Daoy (cell line): ENCODE measurements at regions not wholly inside any gene's neighbourhood (a gene's known extent, or its start where the extent isn't known, plus 50 kb on each side); places are given as distances from the start of the nearest gene placed in this dataset.
"Not testable (repeated sequence)": the region's sequence is repeated elsewhere in the genome, so short reads cannot be mapped to it uniquely, and the experiment has no call there.

Source experiments
- DNase-seq: peaks from one replicate; pipeline ENCODE4 v3.0.0-alpha.2; 2015; ENCODE audit warnings: low read depth

- DNase-seq, result peak; percentile 74
Measured at GRCh38 chr3:65039754-65040210, 352.0 kb upstream of the ADAMTS9 start.

- no peak for DNase-seq
Measured at GRCh38 chr3:65037861-65038260, 350.1 kb upstream of the ADAMTS9 start.

- DNase-seq, result no peak
Measured at GRCh38 chr3:65035246-65035645, 347.4 kb upstream of the ADAMTS9 start.

GRCh38 chr3:65033576-65033975 is 345.8 kb upstream of the ADAMTS9 start:
- DNase-seq, result no peak

- peak; percentile 47 for DNase-seq
Measured at GRCh38 chr3:65030847-65031463, 343.2 kb upstream of the ADAMTS9 start.

GRCh38 chr3:65030014-65030627 is 342.3 kb upstream of the ADAMTS9 start:
- no peak for DNase-seq

- DNase-seq, result no peak
Measured at GRCh38 chr3:65029130-65029529, 341.3 kb upstream of the ADAMTS9 start.

- DNase-seq, result no peak
Measured at GRCh38 chr3:65028024-65028423, 340.2 kb upstream of the ADAMTS9 start.

- no peak for DNase-seq
Measured at GRCh38 chr3:65027335-65027734, 339.5 kb upstream of the ADAMTS9 start.

GRCh38 chr3:65026151-65026550 is 338.4 kb upstream of the ADAMTS9 start:
- no peak for DNase-seq

GRCh38 chr3:65024148-65024547 is 336.3 kb upstream of the ADAMTS9 start:
- DNase-seq, result no peak

- no peak for DNase-seq
Measured at GRCh38 chr3:65020281-65021160, 332.7 kb upstream of the ADAMTS9 start.

GRCh38 chr3:65019443-65020055 is 331.7 kb upstream of the ADAMTS9 start:
- no peak for DNase-seq

GRCh38 chr3:65018801-65019200 is 331.0 kb upstream of the ADAMTS9 start:
- no peak for DNase-seq

GRCh38 chr3:65017359-65017758 is 329.6 kb upstream of the ADAMTS9 start:
- DNase-seq, result no peak

- no peak for DNase-seq
Measured at GRCh38 chr3:65015711-65016110, 327.9 kb upstream of the ADAMTS9 start.

GRCh38 chr3:65013053-65013452 is 325.3 kb upstream of the ADAMTS9 start:
- DNase-seq, result no peak

- DNase-seq, result peak; percentile 22
Measured at GRCh38 chr3:65006300-65006739, 318.5 kb upstream of the ADAMTS9 start.

- peak; percentile 15 for DNase-seq
Measured at GRCh38 chr3:65005486-65005885, 317.7 kb upstream of the ADAMTS9 start.

GRCh38 chr3:65004795-65005295 is 317.0 kb upstream of the ADAMTS9 start:
- no peak for DNase-seq

- DNase-seq, result no peak
Measured at GRCh38 chr3:65004306-65004705, 316.5 kb upstream of the ADAMTS9 start.

- not testable (repeated sequence) for DNase-seq
Measured at GRCh38 chr3:65001119-65001518, 313.3 kb upstream of the ADAMTS9 start.
